B cell (primary cell): ENCODE measurements at regions not wholly inside any gene's neighbourhood (a gene's known extent, or its start where the extent isn't known, plus 50 kb on each side); places are given as distances from the start of the nearest gene placed in this dataset.

Source experiments
- ATAC-seq: fragments of 200-7000 bp; cut with Tn5 transposase; one replicate; pipeline ENCODE4 v1.10.0; 2021; ENCODE audit warnings: low read depth, mild to moderate bottlenecking, moderate number of reproducible peaks, moderate library complexity
- CTCF ChIA-PET: fragments of 350-600 bp; sonication (Branson Sonifier 250); formaldehyde crosslinking; loops from one replicate; lab custom pipeline; 2021; ENCODE audit warnings: antibody characterized with exemption, inconsistent platforms; lab: Charles Lee
- POLR2A ChIA-PET: fragments of 350-600 bp; sonication (Branson Sonifier 250); formaldehyde crosslinking; loops from one replicate; lab custom pipeline; 2021; ENCODE audit warnings: antibody characterized with exemption; lab: Charles Lee
- DNase-seq: peaks from one replicate; pipeline ENCODE4 v3.0.0; 2013
- H2AFZ ChIP-seq: 2 replicates; pipeline ENCODE4 v1.6.1; 2012; ENCODE audit warnings: mild to moderate bottlenecking, low read depth, low read length; ENCODE audit not compliant: insufficient read depth, poor library complexity, severe bottlenecking
- H3K27ac ChIP-seq, 2 donors: 1 replicate in 1 of 2; 2 replicates in 1 of 2; pipeline ENCODE4 v1.5.1; 2012 to 2013; ENCODE audit warnings: low read length in 2 of 2, mild to moderate bottlenecking in 2 of 2, moderate library complexity in 1 of 2
- H3K27me3 ChIP-seq, 4 experiments: fragments of 200-600 bp in 1 of 4; sonication (generic) in 1 of 4; replicated peaks in 1 of 4; 1 replicate in 2 of 4; 2 replicates in 2 of 4; pipeline versions ENCODE4 v1.6.1 to v1.7.0; 2013 to 2016; ENCODE audit warnings: low read length in 3 of 4, mild to moderate bottlenecking in 2 of 4, mixed read lengths in 1 of 4, moderate library complexity in 1 of 4; ENCODE audit not compliant: insufficient read depth in 4 of 4, control insufficient read depth in 3 of 4; ENCODE audit errors: control extremely low read depth in 1 of 4
- H3K36me3 ChIP-seq, 2 experiments: replicated peaks in 1 of 2; 1 replicate in 1 of 2; 2 replicates in 1 of 2; pipeline versions ENCODE4 v1.6.1 to v1.7.1; 2013; ENCODE audit warnings: low read length in 1 of 2; ENCODE audit not compliant: insufficient read depth in 2 of 2, control insufficient read depth in 1 of 2; ENCODE audit errors: control extremely low read depth in 1 of 2, extremely low read depth in 1 of 2
- H3K4me1 ChIP-seq, 2 donors: fragments of 200-600 bp in 1 of 2; sonication (generic) in 1 of 2; 1 replicate in 1 of 2; 2 replicates in 1 of 2; pipeline versions ENCODE4 v1.5.1 to v1.6.1; 2013 to 2017; ENCODE audit warnings: low read length in 2 of 2; ENCODE audit not compliant: control insufficient read depth in 2 of 2, insufficient read depth in 2 of 2
- H3K4me2 ChIP-seq: replicated peaks from 2 replicates; pipeline ENCODE3; 2012; ENCODE audit warnings: mild to moderate bottlenecking, low read depth, low read length; ENCODE audit not compliant: poor library complexity, severe bottlenecking
- H3K4me3 ChIP-seq, 5 experiments: fragments of 200-600 bp in 1 of 5; sonication (generic) in 1 of 5; 1 replicate in 3 of 5; 2 replicates in 2 of 5; pipeline versions ENCODE4 v1.5.1 to v1.7.0; 2011 to 2016; ENCODE audit warnings: low read length in 4 of 5, mild to moderate bottlenecking in 4 of 5, low read depth in 2 of 5, control low read depth in 1 of 5, moderate library complexity in 1 of 5; ENCODE audit not compliant: insufficient read depth in 1 of 5; ENCODE audit errors: control extremely low read depth in 1 of 5, extremely low read depth in 1 of 5
- H3K79me2 ChIP-seq: fragments of 200-600 bp; sonication (generic); one replicate; pipeline ENCODE4 v1.6.0; 2016; ENCODE audit warnings: low read length; ENCODE audit not compliant: control insufficient read depth, insufficient read depth
- H3K9ac ChIP-seq: fragments of 200-600 bp; sonication (generic); 2 replicates; pipeline ENCODE4 v1.6.1; 2017; ENCODE audit warnings: mild to moderate bottlenecking, low read length, moderate library complexity
- H3K9me3 ChIP-seq, 3 donors: one replicate each; pipeline versions ENCODE4 v1.6.1 to v1.7.1; 2013; ENCODE audit warnings: low read length in 2 of 3; ENCODE audit not compliant: control insufficient read depth in 2 of 3, insufficient read depth in 1 of 3; ENCODE audit errors: control extremely low read depth in 1 of 3
- H4K20me1 ChIP-seq: 2 replicates; pipeline ENCODE4 v1.6.0; 2012; ENCODE audit warnings: mild to moderate bottlenecking, low read length; ENCODE audit not compliant: insufficient read depth, control insufficient read depth, poor library complexity, severe bottlenecking
- H3K27ac Mint-ChIP-seq: one replicate; pipeline ENCODE4 v1.8.0; 2021; ENCODE audit warnings: mixed read lengths
- H3K27me3 Mint-ChIP-seq: one replicate; pipeline ENCODE4 v1.8.0; 2021; ENCODE audit warnings: mixed read lengths
- H3K4me1 Mint-ChIP-seq: one replicate; pipeline ENCODE4 v1.8.0; 2021; ENCODE audit warnings: mixed read lengths
- H3K4me3 Mint-ChIP-seq: one replicate; pipeline ENCODE4 v1.8.0; 2021; ENCODE audit warnings: mixed read lengths
- H3K9me3 Mint-ChIP-seq: one replicate; pipeline ENCODE4 v1.8.0; 2022; ENCODE audit warnings: mixed read lengths; ENCODE audit not compliant: insufficient read depth
- EZH2 ChIP-seq: IDR thresholded peaks from 2 replicates; pipeline ENCODE4 v1.6.1; 2012; ENCODE audit warnings: borderline replicate concordance, low read depth, mild to moderate bottlenecking, moderate library complexity, low read length; ENCODE audit not compliant: insufficient read depth, poor library complexity, severe bottlenecking
- WGBS: methylation state at CpG from one replicate; pipeline ENCODE4 v1.1.5; 2013; ENCODE audit warnings: missing lambda C conversion rate; ENCODE audit not compliant: insufficient coverage; 5-methylcytosine and 5-hydroxymethylcytosine counted together
- intact Hi-C: fragments of 100-400 bp; cut with micrococcal nuclease; formaldehyde crosslinking; loops from one replicate; pipeline ENCODE4 v1.10.0; 2022
- TF ChIP-seq, protein P1 (sequence below): fragments of 200-600 bp; IDR thresholded peaks from one replicate; pipeline ENCODE4 v1.8.0; 2022; ENCODE audit warnings: antibody characterized with exemption, mild to moderate bottlenecking

DNA sequence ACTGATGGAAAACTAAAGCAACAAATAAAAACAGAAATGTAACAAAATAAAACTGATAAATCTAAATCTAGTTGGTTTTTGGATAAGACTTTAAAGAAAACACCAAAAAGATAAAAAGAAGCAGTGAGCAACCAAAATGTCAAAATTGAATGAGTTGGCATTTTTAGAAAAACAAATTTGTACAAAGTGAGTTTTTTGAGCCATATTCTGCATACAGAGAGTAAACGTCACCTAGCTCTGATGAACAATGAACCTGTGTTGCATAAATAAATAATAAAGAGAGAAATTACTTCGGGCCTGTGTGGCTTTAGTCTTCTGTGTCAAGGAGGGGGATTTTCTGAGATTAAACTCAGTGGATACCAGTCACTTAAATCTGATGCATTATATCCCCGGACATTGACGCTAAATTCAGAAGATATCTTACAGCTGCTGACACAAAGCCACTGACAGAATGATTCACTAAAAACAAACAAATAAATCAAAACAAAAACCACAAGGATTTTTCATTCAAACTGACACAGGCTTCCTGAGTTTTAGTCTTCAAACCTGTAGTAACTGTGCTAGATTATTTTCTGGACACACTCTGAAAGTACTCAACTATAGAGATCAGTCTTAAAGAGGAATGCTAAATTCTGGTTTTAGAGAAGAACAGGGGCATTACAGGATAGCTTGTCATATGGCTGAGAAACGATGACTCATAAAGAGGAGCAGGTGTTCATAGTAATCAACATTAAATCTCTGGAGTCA lies 403.5 kb upstream of the ST8SIA4 start:
- 93% methylated on average over 3 of the region's 5 CpGs for WGBS
- no peak overlapping the region for H2AFZ ChIP-seq
- H3K27me3 ChIP-seq: no peaks in the 10 kb centered on the region
- ATAC-seq: no peak
- no peaks in the 10 kb centered on the region for H3K4me1 Mint-ChIP-seq
- H3K9ac ChIP-seq: no peak overlapping the region
- DNase-seq: no peak
- H3K27ac ChIP-seq: no peak overlapping the region
- no peaks in the 10 kb centered on the region for H3K36me3 ChIP-seq
- no peaks in the 10 kb centered on the region for H3K9me3 Mint-ChIP-seq
- no peak overlapping the region for H3K4me3 Mint-ChIP-seq
- no peak overlapping the region for H3K4me2 ChIP-seq
- H3K4me3 ChIP-seq: no peak overlapping the region
- intact Hi-C loops: no loop called here
- no peaks in the 10 kb centered on the region for H3K9me3 ChIP-seq
- H3K4me1 ChIP-seq: no peaks in the 10 kb centered on the region
- H3K27ac Mint-ChIP-seq: no peak overlapping the region
- no peaks in the 10 kb centered on the region for H4K20me1 ChIP-seq
- no peaks in the 10 kb centered on the region for H3K27me3 Mint-ChIP-seq
- POLR2A ChIA-PET: no interaction called here
- H3K79me2 ChIP-seq: no peaks in the 10 kb centered on the region
- TF ChIP-seq, protein P1, sequence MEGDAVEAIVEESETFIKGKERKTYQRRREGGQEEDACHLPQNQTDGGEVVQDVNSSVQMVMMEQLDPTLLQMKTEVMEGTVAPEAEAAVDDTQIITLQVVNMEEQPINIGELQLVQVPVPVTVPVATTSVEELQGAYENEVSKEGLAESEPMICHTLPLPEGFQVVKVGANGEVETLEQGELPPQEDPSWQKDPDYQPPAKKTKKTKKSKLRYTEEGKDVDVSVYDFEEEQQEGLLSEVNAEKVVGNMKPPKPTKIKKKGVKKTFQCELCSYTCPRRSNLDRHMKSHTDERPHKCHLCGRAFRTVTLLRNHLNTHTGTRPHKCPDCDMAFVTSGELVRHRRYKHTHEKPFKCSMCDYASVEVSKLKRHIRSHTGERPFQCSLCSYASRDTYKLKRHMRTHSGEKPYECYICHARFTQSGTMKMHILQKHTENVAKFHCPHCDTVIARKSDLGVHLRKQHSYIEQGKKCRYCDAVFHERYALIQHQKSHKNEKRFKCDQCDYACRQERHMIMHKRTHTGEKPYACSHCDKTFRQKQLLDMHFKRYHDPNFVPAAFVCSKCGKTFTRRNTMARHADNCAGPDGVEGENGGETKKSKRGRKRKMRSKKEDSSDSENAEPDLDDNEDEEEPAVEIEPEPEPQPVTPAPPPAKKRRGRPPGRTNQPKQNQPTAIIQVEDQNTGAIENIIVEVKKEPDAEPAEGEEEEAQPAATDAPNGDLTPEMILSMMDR: no peak
- no peak for TF ChIP-seq EZH2
- CTCF ChIA-PET: no interaction called here

DNA sequence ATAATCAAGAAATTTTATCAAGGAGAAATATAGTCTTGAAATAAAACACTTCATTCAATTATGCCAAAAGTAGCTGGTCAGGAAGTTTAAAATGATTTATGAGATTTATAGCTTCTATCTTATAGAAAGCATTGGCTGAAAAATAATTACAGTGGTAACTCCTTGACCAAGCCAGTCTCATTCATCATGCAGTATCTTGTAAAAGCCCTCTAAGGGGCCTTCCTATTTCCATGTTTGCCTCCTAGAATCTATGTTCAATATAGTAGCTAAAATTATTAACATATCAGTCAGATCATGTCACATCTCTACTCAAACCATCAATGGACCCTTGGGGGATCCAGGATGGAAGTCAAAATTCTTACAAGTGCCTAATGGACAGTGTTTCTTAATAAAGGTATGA lies 393.4 kb upstream of the ST8SIA4 start:
- intact Hi-C loops: no loop called here
- Mint-ChIP-seq H3K9me3 (no peaks in the 10 kb centered on the region), H3K4me3 (no peak overlapping the region), H3K27me3 (no peaks in the 10 kb centered on the region), H3K27ac (no peak overlapping the region), H3K4me1 (no peaks in the 10 kb centered on the region)
- no peak overlapping the region for H3K4me3 ChIP-seq
- no peaks in the 10 kb centered on the region for H3K27me3 ChIP-seq
- ChIA-PET POLR2A (no interaction called here), CTCF (no interaction called here)
- no peaks in the 10 kb centered on the region for H4K20me1 ChIP-seq
- no peaks in the 10 kb centered on the region for H3K36me3 ChIP-seq
- no peak overlapping the region for H3K27ac ChIP-seq
- DNase-seq (no peak), ATAC-seq (no peak)
- no peaks in the 10 kb centered on the region for H3K79me2 ChIP-seq
- no peak overlapping the region for H2AFZ ChIP-seq
- H3K4me1 ChIP-seq: no peaks in the 10 kb centered on the region
- no peaks in the 10 kb centered on the region for H3K9me3 ChIP-seq
- TF ChIP-seq, protein P1: no peak
- no peak for TF ChIP-seq EZH2
- H3K9ac ChIP-seq: no peak overlapping the region
- no peak overlapping the region for H3K4me2 ChIP-seq
